Osteoblast (primary cell): ENCODE measurements at regions not wholly inside any gene's neighbourhood (a gene's known extent, or its start where the extent isn't known, plus 50 kb on each side); places are given as distances from the start of the nearest gene placed in this dataset.

ENCODE experiments used
- DNase-seq: peaks from one replicate; pipeline ENCODE4 v3.0.0; 2011; ENCODE audit warnings: low spot score, mixed read lengths; ENCODE audit not compliant: insufficient read length; ENCODE audit errors: missing footprints
- H2AFZ ChIP-seq: 2 replicates; pipeline ENCODE4 v1.6.0; 2011; ENCODE audit warnings: mild to moderate bottlenecking, low read length
- H3K27ac ChIP-seq: 2 replicates; pipeline ENCODE4 v1.5.1; 2011; ENCODE audit warnings: mild to moderate bottlenecking, low read depth, low read length, moderate library complexity
- H3K27me3 ChIP-seq: 2 replicates; pipeline ENCODE4 v1.6.0; 2012; ENCODE audit warnings: mild to moderate bottlenecking, control low read depth, inconsistent platforms, low read length, moderate library complexity; ENCODE audit not compliant: insufficient read depth
- H3K36me3 ChIP-seq: 2 replicates; pipeline ENCODE4 v1.5.1; 2011; ENCODE audit warnings: mild to moderate bottlenecking, low read length, control low read depth, moderate library complexity; ENCODE audit not compliant: insufficient read depth
- H3K4me1 ChIP-seq: 2 replicates; pipeline ENCODE4 v1.5.1; 2011; ENCODE audit warnings: mild to moderate bottlenecking, low read length, control low read depth, moderate library complexity; ENCODE audit not compliant: insufficient read depth
- H3K4me2 ChIP-seq: 2 replicates; pipeline ENCODE4 v1.6.0; 2011; ENCODE audit warnings: mild to moderate bottlenecking, low read length; ENCODE audit not compliant: insufficient read depth
- H3K4me3 ChIP-seq: fragments of 200-600 bp; sonication (generic); 3 replicates; pipeline ENCODE4 v1.5.1; 2012; ENCODE audit warnings: mild to moderate bottlenecking, low read length, inconsistent platforms; ENCODE audit not compliant: insufficient read depth
- H3K79me2 ChIP-seq: 2 replicates; pipeline ENCODE4 v1.6.0; 2012; ENCODE audit warnings: mild to moderate bottlenecking, low read length, control low read depth, inconsistent platforms; ENCODE audit not compliant: insufficient read depth
- H3K9me3 ChIP-seq: 2 replicates; pipeline ENCODE4 v1.5.1; 2011; ENCODE audit warnings: low read depth, low read length, control low read depth
- H4K20me1 ChIP-seq: 2 replicates; pipeline ENCODE4 v1.6.0; 2012; ENCODE audit warnings: mild to moderate bottlenecking, low read length, control low read depth; ENCODE audit not compliant: insufficient read depth
- TF ChIP-seq, protein P1 (sequence below): IDR thresholded peaks from 2 replicates; pipeline ENCODE4 v1.5.1; 2011; ENCODE audit warnings: mild to moderate bottlenecking, low read depth, low read length, moderate library complexity; ENCODE audit errors: extremely low read depth

DNA sequence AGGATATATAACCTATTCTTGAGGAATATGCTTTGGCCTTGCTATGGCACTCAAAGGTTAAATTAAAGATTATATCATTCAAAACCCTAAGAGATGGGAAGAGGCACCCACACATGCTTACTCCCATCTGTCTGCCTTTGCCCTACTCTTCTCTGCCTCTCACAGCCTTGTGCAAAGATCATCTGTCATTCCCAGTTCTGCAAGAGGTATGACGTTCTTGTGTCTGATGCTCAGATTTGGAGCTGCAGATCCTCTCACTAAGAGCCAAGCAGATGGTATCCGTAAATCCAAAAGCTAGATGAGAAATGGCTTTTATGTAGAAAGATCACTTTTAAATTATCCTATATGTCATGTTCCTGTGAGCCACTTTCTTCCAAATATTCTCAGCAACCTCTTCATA, 112.0 kb downstream of the GPR63 start:
- H3K27me3 ChIP-seq: no peaks in the 10 kb centered on the region
- no peak for DNase-seq
- H3K79me2 ChIP-seq: no peaks in the 10 kb centered on the region
- no peak overlapping the region for H3K4me2 ChIP-seq
- H3K4me3 ChIP-seq: no peak overlapping the region
- no peaks in the 10 kb centered on the region for H4K20me1 ChIP-seq
- no peaks in the 10 kb centered on the region for H3K36me3 ChIP-seq
- H2AFZ ChIP-seq: no peak overlapping the region
- H3K9me3 ChIP-seq: peaks cover 3% of the 10 kb centered on the region
- no peak overlapping the region for H3K27ac ChIP-seq
- no peaks in the 10 kb centered on the region for H3K4me1 ChIP-seq
- TF ChIP-seq, protein P1, sequence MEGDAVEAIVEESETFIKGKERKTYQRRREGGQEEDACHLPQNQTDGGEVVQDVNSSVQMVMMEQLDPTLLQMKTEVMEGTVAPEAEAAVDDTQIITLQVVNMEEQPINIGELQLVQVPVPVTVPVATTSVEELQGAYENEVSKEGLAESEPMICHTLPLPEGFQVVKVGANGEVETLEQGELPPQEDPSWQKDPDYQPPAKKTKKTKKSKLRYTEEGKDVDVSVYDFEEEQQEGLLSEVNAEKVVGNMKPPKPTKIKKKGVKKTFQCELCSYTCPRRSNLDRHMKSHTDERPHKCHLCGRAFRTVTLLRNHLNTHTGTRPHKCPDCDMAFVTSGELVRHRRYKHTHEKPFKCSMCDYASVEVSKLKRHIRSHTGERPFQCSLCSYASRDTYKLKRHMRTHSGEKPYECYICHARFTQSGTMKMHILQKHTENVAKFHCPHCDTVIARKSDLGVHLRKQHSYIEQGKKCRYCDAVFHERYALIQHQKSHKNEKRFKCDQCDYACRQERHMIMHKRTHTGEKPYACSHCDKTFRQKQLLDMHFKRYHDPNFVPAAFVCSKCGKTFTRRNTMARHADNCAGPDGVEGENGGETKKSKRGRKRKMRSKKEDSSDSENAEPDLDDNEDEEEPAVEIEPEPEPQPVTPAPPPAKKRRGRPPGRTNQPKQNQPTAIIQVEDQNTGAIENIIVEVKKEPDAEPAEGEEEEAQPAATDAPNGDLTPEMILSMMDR: no peak

DNA sequence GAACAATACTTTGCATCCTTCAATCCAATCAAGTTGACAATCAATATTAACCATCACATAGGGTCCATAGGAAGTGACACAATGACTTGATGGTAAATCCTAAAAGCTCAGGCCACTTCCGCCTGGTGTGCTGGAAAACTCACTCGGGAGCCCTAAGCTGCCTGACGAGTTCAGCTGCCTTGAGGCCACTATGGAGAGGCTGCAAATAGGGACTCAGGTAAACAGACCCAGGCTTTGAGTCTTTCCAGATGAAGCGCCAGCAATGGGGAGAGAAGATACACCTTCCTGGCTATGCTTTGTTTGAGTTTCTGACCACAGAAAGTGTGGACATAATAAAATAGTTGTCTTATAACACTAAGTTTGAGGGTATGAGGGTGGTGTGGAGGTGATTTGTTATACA, 112.6 kb downstream of the GPR63 start:
- TF ChIP-seq, protein P1: no peak
- no peak overlapping the region for H3K4me2 ChIP-seq
- H3K79me2 ChIP-seq: no peaks in the 10 kb centered on the region
- no peaks in the 10 kb centered on the region for H3K4me1 ChIP-seq
- no peak overlapping the region for H3K27ac ChIP-seq
- H2AFZ ChIP-seq: no peak overlapping the region
- no peaks in the 10 kb centered on the region for H3K27me3 ChIP-seq
- no peaks in the 10 kb centered on the region for H4K20me1 ChIP-seq
- no peak for DNase-seq
- H3K4me3 ChIP-seq: no peak overlapping the region
- H3K9me3 ChIP-seq: peaks cover 3% of the 10 kb centered on the region
- H3K36me3 ChIP-seq: no peaks in the 10 kb centered on the region

DNA sequence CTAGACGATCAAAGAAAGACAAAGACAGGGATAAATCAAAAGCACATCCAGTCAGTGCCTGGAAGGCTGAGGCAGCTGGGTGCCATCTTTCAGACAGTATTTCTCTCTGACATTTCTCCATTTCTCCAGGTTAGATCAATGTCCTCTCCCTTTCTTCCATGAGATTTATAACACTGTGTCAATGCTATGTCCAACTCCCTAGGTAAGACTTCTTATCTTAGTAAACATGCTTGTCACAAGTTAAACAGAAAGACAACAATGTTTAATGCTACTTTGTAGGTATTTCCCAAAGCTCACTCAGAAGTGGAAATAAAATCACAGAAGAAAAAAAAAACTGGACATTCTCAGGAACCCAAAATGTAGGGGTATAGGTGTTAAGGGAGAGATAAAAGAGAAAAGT, 113.9 kb downstream of the GPR63 start:
- no peaks in the 10 kb centered on the region for H3K36me3 ChIP-seq
- H3K4me3 ChIP-seq: no peak overlapping the region
- H3K27me3 ChIP-seq: no peaks in the 10 kb centered on the region
- no peak overlapping the region for H3K27ac ChIP-seq
- no peaks in the 10 kb centered on the region for H3K4me1 ChIP-seq
- no peaks in the 10 kb centered on the region for H3K79me2 ChIP-seq
- TF ChIP-seq, protein P1: no peak
- H2AFZ ChIP-seq: no peak overlapping the region
- no peaks in the 10 kb centered on the region for H3K9me3 ChIP-seq
- DNase-seq: no peak
- no peak overlapping the region for H3K4me2 ChIP-seq
- H4K20me1 ChIP-seq: no peaks in the 10 kb centered on the region

DNA sequence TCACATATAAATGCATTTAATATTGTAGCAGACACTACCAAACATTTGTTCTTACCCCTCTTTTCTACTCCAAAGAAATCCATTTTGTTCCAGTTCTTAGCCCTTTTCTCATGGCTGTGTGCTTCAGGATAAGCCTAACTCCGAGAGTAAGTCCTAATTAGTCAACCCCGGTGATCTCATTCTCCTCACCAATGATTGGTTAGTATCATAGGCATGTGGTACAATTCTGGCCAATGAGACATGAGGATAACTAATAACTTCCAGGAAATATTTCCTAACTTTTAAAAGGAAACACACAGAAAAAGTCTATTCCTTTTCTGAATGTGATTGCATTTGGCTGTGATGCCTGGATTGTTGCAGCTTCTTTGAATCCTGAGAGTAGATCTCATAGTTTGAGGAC, 116.0 kb downstream of the GPR63 start:
- Histone ChIP-seq H3K79me2 (no peaks in the 10 kb centered on the region), H3K36me3 (no peaks in the 10 kb centered on the region), H4K20me1 (no peaks in the 10 kb centered on the region), H3K27me3 (no peaks in the 10 kb centered on the region), H3K4me2 (no peak overlapping the region), H3K4me3 (no peak overlapping the region), H3K9me3 (no peaks in the 10 kb centered on the region), H2AFZ (no peak overlapping the region), H3K27ac (no peak overlapping the region), H3K4me1 (no peaks in the 10 kb centered on the region)
- TF ChIP-seq, protein P1: no peak
- DNase-seq: no peak
